CD4-positive, alpha-beta T cell (primary cell): ENCODE measurements at regions not wholly inside any gene's neighbourhood (a gene's known extent, or its start where the extent isn't known, plus 50 kb on each side); places are given as distances from the start of the nearest gene placed in this dataset.

Source experiments
- ATAC-seq: fragments of 200-7000 bp; cut with Tn5 transposase; one replicate; pipeline ENCODE4 v1.10.0; 2022; ENCODE audit warnings: mild to moderate bottlenecking; ENCODE audit not compliant: poor library complexity
- CTCF ChIA-PET: fragments of 350-600 bp; sonication (Branson Sonifier 250); formaldehyde crosslinking; loops from one replicate; lab custom pipeline; 2021; ENCODE audit warnings: antibody characterized with exemption, inconsistent platforms; lab: Charles Lee
- POLR2A ChIA-PET: fragments of 350-600 bp; sonication (Branson Sonifier 250); formaldehyde crosslinking; loops from one replicate; lab custom pipeline; 2021; ENCODE audit warnings: antibody characterized with exemption, inconsistent platforms; lab: Charles Lee
- DNase-seq, 14 experiments: peaks; one replicate each; pipeline ENCODE4 v3.0.0-alpha.2; 2013 to 2020; ENCODE audit warnings: mixed read lengths in 2 of 14
- H3K27ac ChIP-seq, 2 donors: one replicate each; pipeline versions ENCODE4 v1.5.1 to v1.7.0; 2013; ENCODE audit warnings: low read length in 2 of 2, low read depth in 1 of 2, mild to moderate bottlenecking in 1 of 2
- H3K27me3 ChIP-seq, 2 experiments: 1 replicate in 1 of 2; 2 replicates in 1 of 2; pipeline versions ENCODE4 v1.6.1 to v1.7.0; 2013; ENCODE audit warnings: low read length in 2 of 2, control low read depth in 1 of 2, mild to moderate bottlenecking in 1 of 2, moderate library complexity in 1 of 2; ENCODE audit not compliant: insufficient read depth in 2 of 2, control insufficient read depth in 1 of 2
- H3K36me3 ChIP-seq: one replicate; pipeline ENCODE4 v1.6.1; 2013; ENCODE audit warnings: low read length, control low read depth; ENCODE audit not compliant: insufficient read depth
- H3K4me1 ChIP-seq: one replicate; pipeline ENCODE4 v1.6.1; 2013; ENCODE audit warnings: low read length, control low read depth; ENCODE audit not compliant: insufficient read depth
- H3K4me3 ChIP-seq: one replicate; pipeline ENCODE4 v1.5.1; 2013; ENCODE audit warnings: mild to moderate bottlenecking, low read length, moderate library complexity
- H3K9me3 ChIP-seq, 2 experiments: 1 replicate in 1 of 2; 2 replicates in 1 of 2; pipeline versions ENCODE4 v1.6.1 to v1.7.0; 2013; ENCODE audit warnings: low read length in 2 of 2, mild to moderate bottlenecking in 2 of 2, control low read depth in 1 of 2, moderate library complexity in 1 of 2; ENCODE audit not compliant: control insufficient read depth in 1 of 2, insufficient read depth in 1 of 2
- H3K27ac Mint-ChIP-seq: one replicate; pipeline ENCODE4 v1.8.0; 2020; ENCODE audit warnings: mixed read lengths
- H3K27me3 Mint-ChIP-seq: one replicate; pipeline ENCODE4 v1.8.0; 2021; ENCODE audit warnings: mixed read lengths
- H3K36me3 Mint-ChIP-seq: one replicate; pipeline ENCODE4 v1.8.0; 2021; ENCODE audit warnings: low read depth, mixed read lengths
- H3K4me1 Mint-ChIP-seq: one replicate; pipeline ENCODE4 v1.8.0; 2021; ENCODE audit warnings: low read depth, mixed read lengths
- H3K4me3 Mint-ChIP-seq: one replicate; pipeline ENCODE4 v1.8.0; 2020; ENCODE audit warnings: mild to moderate bottlenecking, mixed read lengths
- H3K9me3 Mint-ChIP-seq: one replicate; pipeline ENCODE4 v1.8.0; 2020; ENCODE audit warnings: mixed read lengths
- intact Hi-C, 2 experiments: fragments of 100-400 bp; cut with DNase I in 1 of 2; cut with micrococcal nuclease in 1 of 2; formaldehyde crosslinking; loops; one replicate each; pipeline versions ENCODE4 v1.15.1 to v1.9.0; 2023 to 2025; cut with DNase I, micrococcal nuclease
- TF ChIP-seq, protein P1 (sequence below): fragments of 200-600 bp; IDR thresholded peaks from one replicate; pipeline ENCODE4 v1.8.0; 2022; ENCODE audit warnings: antibody characterized with exemption, mild to moderate bottlenecking

DNA sequence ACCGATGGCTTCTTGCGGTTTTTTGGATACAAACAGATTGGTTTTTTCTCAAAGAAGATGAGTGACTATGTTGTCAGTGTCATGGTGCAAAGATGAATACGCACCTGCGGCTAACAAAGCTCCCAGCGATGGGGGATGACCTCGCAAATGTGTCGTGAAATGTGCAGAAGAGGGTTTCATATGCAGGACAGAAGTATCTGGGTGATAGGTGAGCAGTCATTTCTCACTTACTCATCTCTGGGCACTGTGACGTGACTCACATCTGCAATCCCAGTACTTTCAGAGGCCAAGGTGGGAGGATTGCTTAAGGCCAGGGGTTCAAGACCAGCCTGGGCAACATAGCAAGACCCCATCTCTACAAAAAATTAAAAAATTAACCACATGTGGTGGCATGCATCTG lies 216.3 kb downstream of the ERMARD start:
- Histone ChIP-seq H3K36me3 (no peaks in the 10 kb centered on the region), H3K27ac (no peak overlapping the region), H3K27me3 (peaks cover 0 to 5% of the 10 kb centered on the region in 2 experiments), H3K4me1 (peaks cover 7% of the 10 kb centered on the region), H3K9me3 (peaks cover 0 to 4% of the 10 kb centered on the region in 2 experiments), H3K4me3 (no peak overlapping the region)
- TF ChIP-seq, protein P1, sequence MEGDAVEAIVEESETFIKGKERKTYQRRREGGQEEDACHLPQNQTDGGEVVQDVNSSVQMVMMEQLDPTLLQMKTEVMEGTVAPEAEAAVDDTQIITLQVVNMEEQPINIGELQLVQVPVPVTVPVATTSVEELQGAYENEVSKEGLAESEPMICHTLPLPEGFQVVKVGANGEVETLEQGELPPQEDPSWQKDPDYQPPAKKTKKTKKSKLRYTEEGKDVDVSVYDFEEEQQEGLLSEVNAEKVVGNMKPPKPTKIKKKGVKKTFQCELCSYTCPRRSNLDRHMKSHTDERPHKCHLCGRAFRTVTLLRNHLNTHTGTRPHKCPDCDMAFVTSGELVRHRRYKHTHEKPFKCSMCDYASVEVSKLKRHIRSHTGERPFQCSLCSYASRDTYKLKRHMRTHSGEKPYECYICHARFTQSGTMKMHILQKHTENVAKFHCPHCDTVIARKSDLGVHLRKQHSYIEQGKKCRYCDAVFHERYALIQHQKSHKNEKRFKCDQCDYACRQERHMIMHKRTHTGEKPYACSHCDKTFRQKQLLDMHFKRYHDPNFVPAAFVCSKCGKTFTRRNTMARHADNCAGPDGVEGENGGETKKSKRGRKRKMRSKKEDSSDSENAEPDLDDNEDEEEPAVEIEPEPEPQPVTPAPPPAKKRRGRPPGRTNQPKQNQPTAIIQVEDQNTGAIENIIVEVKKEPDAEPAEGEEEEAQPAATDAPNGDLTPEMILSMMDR, result no peak
- Mint-ChIP-seq H3K4me1 (no peaks in the 10 kb centered on the region), H3K27ac (no peak overlapping the region), H3K9me3 (no peaks in the 10 kb centered on the region), H3K27me3 (no peaks in the 10 kb centered on the region), H3K36me3 (no peaks in the 10 kb centered on the region), H3K4me3 (no peak overlapping the region)
- ATAC-seq (no peak), DNase-seq (no peak)
- intact Hi-C loops, result no loop called here
- POLR2A ChIA-PET, result no interaction called here
- CTCF ChIA-PET, result no interaction called here

DNA sequence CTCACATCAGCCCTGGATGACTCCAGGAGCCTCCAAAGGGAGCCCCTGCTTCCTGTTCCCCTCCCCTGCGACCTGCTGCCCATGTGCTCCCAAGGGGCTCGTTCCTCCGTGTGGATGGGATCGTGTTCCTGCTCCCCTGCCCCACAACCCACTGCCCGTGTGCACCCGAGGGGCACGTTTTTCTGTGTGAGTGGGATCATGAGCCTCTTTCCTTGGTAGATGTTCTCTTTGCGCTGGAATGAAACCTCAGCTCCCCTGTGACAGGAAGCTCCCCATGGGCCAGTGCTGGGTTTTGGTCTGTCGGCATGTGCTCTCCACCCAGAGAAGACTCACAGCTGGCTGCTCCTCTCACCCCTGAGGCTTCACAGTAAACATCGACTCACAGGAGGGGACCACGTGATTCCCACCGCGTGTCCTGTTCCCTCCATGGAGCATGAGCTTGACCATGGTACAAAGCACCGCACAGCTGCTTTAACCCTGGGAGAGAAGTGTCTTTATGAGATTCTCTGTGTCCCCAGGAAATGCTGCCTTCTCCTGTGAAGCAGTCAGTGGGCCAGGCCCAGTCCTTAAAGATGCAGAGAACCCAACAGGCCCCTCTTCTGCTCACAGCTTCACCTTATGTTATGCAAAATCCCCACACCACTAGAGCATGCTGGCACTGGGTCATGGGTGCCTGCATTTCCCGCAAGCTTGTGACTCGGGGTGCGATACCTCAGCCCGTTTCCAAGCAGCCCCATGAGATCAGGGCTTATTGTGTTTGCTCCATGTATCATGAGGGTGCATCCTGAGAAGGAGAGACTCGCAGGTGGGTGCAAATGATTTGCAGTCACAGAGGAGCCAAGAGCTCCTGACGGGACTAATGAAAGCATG lies 215.1 kb downstream of the ERMARD start:
- Histone ChIP-seq H3K4me3 (no peak overlapping the region), H3K4me1 (peaks cover 16% of the 10 kb centered on the region), H3K36me3 (no peaks in the 10 kb centered on the region), H3K9me3 (peaks cover 0 to 4% of the 10 kb centered on the region in 2 experiments), H3K27me3 (peaks cover 2 to 5% of the 10 kb centered on the region in 2 experiments), H3K27ac (no peak overlapping the region)
- intact Hi-C loops, result no loop called here
- POLR2A ChIA-PET, result no interaction called here
- Mint-ChIP-seq H3K36me3 (no peaks in the 10 kb centered on the region), H3K4me1 (no peaks in the 10 kb centered on the region), H3K27ac (no peak overlapping the region), H3K27me3 (peaks cover under 1% of the 10 kb centered on the region), H3K9me3 (no peaks in the 10 kb centered on the region), H3K4me3 (no peak overlapping the region)
- DNase-seq (peak in 1 of 14 experiments; percentile 23), ATAC-seq (no peak)
- CTCF ChIA-PET, result no interaction called here
- TF ChIP-seq, protein P1, result no peak

DNA sequence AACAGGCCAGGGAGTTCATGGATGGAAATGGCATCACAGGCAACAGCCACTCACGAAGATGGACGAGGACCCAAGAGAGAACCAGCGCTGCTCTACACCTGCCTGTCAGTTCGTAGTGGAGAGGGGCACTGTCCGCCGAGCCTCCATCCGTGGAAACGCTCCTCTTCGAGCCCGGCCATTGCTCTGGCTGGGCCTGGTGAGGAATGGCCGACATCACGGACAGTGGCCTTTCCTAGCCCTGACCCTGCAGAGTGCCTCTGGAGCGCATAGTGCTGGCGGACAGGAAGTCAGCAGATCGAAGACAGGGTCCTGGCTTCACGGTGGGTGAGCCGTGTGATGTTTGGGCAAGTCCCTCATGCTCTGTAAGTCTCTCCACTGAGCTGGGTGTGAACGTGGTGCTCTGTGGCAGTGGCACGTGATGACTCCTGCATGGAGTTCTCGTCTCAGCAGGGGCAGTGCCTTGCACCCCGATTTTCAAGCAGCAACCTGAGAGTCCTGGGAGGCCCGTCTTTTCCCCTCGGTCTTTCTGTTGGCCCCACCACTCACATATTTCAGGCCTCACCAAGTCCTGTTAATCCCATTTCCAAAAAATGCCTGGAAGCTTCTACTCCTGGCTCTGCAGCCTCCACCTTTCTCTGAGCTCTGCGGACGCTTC lies 214.4 kb downstream of the ERMARD start:
- TF ChIP-seq, protein P1, result no peak
- Histone ChIP-seq H3K4me3 (no peak overlapping the region), H3K9me3 (peaks cover 0 to 8% of the 10 kb centered on the region in 2 experiments), H3K27ac (no peak overlapping the region), H3K27me3 (peaks cover 5 to 9% of the 10 kb centered on the region in 2 experiments), H3K4me1 (peaks cover 23% of the 10 kb centered on the region), H3K36me3 (no peaks in the 10 kb centered on the region)
- no peaks in the 10 kb centered on the region for H3K9me3 Mint-ChIP-seq
- no peak overlapping the region for H3K4me3 Mint-ChIP-seq
- no peak overlapping the region for H3K27ac Mint-ChIP-seq
- no peaks in the 10 kb centered on the region for H3K4me1 Mint-ChIP-seq
- H3K36me3 Mint-ChIP-seq, result no peaks in the 10 kb centered on the region
- peaks cover 4% of the 10 kb centered on the region for H3K27me3 Mint-ChIP-seq
- CTCF ChIA-PET, result no interaction called here
- ATAC-seq (no peak), DNase-seq (no peak)
- intact Hi-C loops, result no loop called here
- POLR2A ChIA-PET, result no interaction called here
